ENCODE measurements at regions not wholly inside any gene's neighbourhood (a gene's known extent, or its start where the extent isn't known, plus 50 kb on each side); places are given as distances from the start of the nearest gene placed in this dataset.

- WGBS (ENCODE audit: insufficient coverage, low coverage, missing lambda C conversion rate): no CpG with 5 or more reads among the region's 1 CpG
These were observed 1469.8 kb upstream of the C9orf72 start for GRCh38 chr9:29043072-29043471.

GRCh38 chr9:29044959-29045358, 1471.7 kb upstream of the C9orf72 start:
- Histone ChIP-seq H3K27me3 (ENCODE audit: control insufficient read depth in 2 of 2, insufficient read depth in 2 of 2, low read length in 2 of 2) (no peaks in the 10 kb centered on the region), H3K9me1 (ENCODE audit: control insufficient read depth, insufficient read depth, low read length) (no peaks in the 10 kb centered on the region), H3K79me2 (ENCODE audit: control insufficient read depth, insufficient read depth, low read length) (no peaks in the 10 kb centered on the region), H2AFZ (ENCODE audit: low read depth, low read length) (no peak overlapping the region), H3K4me3 (no peak overlapping the region), H4K20me1 (replicated peaks; ENCODE audit: control insufficient read depth, insufficient read depth, low read length) (no peaks in the 10 kb centered on the region), H3K36me3 (ENCODE audit: control insufficient read depth, insufficient read depth, low read length) (no peaks in the 10 kb centered on the region), H3K4me1 (replicated peaks in 1 of 2; ENCODE audit: control insufficient read depth in 2 of 2, insufficient read depth in 2 of 2, low read length in 2 of 2) (no peaks in the 10 kb centered on the region), H3K9me3 (replicated peaks; ENCODE audit: control insufficient read depth, insufficient read depth, low read depth, low read length) (no peaks in the 10 kb centered on the region), H3K27ac (ENCODE audit: extremely low read depth, low read depth, low read length) (no peak overlapping the region), H3K4me2 (ENCODE audit: insufficient read depth, low read length) (no peak overlapping the region), H3K9ac (ENCODE audit: insufficient read depth in 1 of 2, low read depth in 2 of 2, low read length in 2 of 2) (no peak overlapping the region)
- FAIRE-seq (no peak), ATAC-seq (no peak), DNase-seq (ENCODE audit: extremely low read depth in 1 of 4, low spot score in 3 of 4) (no peak)
- WGBS (ENCODE audit: insufficient coverage, low coverage, missing lambda C conversion rate): no CpG with 5 or more reads among the region's 2 CpGs
- ChIA-PET CTCF (ENCODE audit: low intra/inter-chr PET ratio) (no interaction called here), POLR2A (no interaction called here)
- no TSS peak for BruUV-seq (replicated peaks)
- in situ Hi-C loops (cut with MboI): no loop called here
- intact Hi-C loops (cut with micrococcal nuclease): no loop called here
- TF ChIP-seq BHLHE40 (IDR thresholded peaks at IDR 0.05; ENCODE audit: low read length) (no peak), CREB5 (CRISPR knock-in tag; IDR thresholded peaks at IDR 0.05) (no peak), MYBL2 (IDR thresholded peaks at IDR 0.05; ENCODE audit: low read depth) (no peak), MYBL2 (CRISPR knock-in tag; IDR thresholded peaks at IDR 0.05; ENCODE audit: borderline replicate concordance) (no peak), ZBTB17 (CRISPR knock-in tag; IDR thresholded peaks at IDR 0.05) (no peak), MCM5 (IDR thresholded peaks at IDR 0.05; ENCODE audit: low read depth) (no peak), ZBTB8A (IDR thresholded peaks at IDR 0.05; ENCODE audit: partially characterized antibody) (no peak), CBFA2T2 (conservative IDR thresholded peaks at IDR 0.05) (no peak)

More at GRCh38 chr9:29043072-29043471, 1469.8 kb upstream of the C9orf72 start:
- in situ Hi-C loops (cut with MboI): no loop called here
- H3K36me3 ChIP-seq (ENCODE audit: control insufficient read depth, insufficient read depth, low read length): no peaks in the 10 kb centered on the region
- no peaks in the 10 kb centered on the region for H3K79me2 ChIP-seq (ENCODE audit: control insufficient read depth, insufficient read depth, low read length)
- BruUV-seq (replicated peaks): no TSS peak
- ChIA-PET CTCF (ENCODE audit: low intra/inter-chr PET ratio) (no interaction called here), POLR2A (no interaction called here)
- no peak overlapping the region for H3K4me3 ChIP-seq
- FAIRE-seq: no peak
- H2AFZ ChIP-seq (ENCODE audit: low read depth, low read length): no peak overlapping the region
- no peak for TF ChIP-seq JUN (IDR thresholded peaks at IDR 0.05; ENCODE audit: borderline replicate concordance, low read depth, low read length)
- TF ChIP-seq JUN (CRISPR knock-in tag; IDR thresholded peaks at IDR 0.05; ENCODE audit: borderline replicate concordance): no peak
- no peak for TF ChIP-seq MCM5 (IDR thresholded peaks at IDR 0.05; ENCODE audit: low read depth)
- TF ChIP-seq ZNF655 (CRISPR knock-in tag; IDR thresholded peaks at IDR 0.05): no peak
- intact Hi-C loops (cut with micrococcal nuclease): no loop called here
- no peaks in the 10 kb centered on the region for H4K20me1 ChIP-seq (replicated peaks; ENCODE audit: control insufficient read depth, insufficient read depth, low read length)
- H3K4me1 ChIP-seq (replicated peaks in 1 of 2; ENCODE audit: control insufficient read depth in 2 of 2, insufficient read depth in 2 of 2, low read length in 2 of 2): no peaks in the 10 kb centered on the region
- no peaks in the 10 kb centered on the region for H3K27me3 ChIP-seq (ENCODE audit: control insufficient read depth in 2 of 2, insufficient read depth in 2 of 2, low read length in 2 of 2)
- no peaks in the 10 kb centered on the region for H3K9me3 ChIP-seq (replicated peaks; ENCODE audit: control insufficient read depth, insufficient read depth, low read depth, low read length)
- no peak for DNase-seq (ENCODE audit: extremely low read depth in 1 of 4, low spot score in 3 of 4)
- H3K9ac ChIP-seq (ENCODE audit: insufficient read depth in 1 of 2, low read depth in 2 of 2, low read length in 2 of 2): no peak overlapping the region
- H3K9me1 ChIP-seq (ENCODE audit: control insufficient read depth, insufficient read depth, low read length): no peaks in the 10 kb centered on the region
- no peak overlapping the region for H3K4me2 ChIP-seq (ENCODE audit: insufficient read depth, low read length)
- H3K27ac ChIP-seq (ENCODE audit: extremely low read depth, low read depth, low read length): no peak overlapping the region
- no peak for ATAC-seq

Measured in K562 (cell line).